ENCODE measurements at regions not wholly inside any gene's neighbourhood (a gene's known extent, or its start where the extent isn't known, plus 50 kb on each side); places are given as distances from the start of the nearest gene placed in this dataset.

- H3K27ac ChIP-seq, result no peak overlapping the region
- peak; percentile 75 for DNase-seq (ENCODE audit: low read depth, low spot score)
Measured at GRCh38 chr15:88385078-88385700, 82.0 kb downstream of the MRPL46 start.

GRCh38 chr15:88383354-88383753 lies 83.8 kb downstream of the MRPL46 start:
- no peak overlapping the region for H3K27ac ChIP-seq
- DNase-seq (ENCODE audit: low read depth, low spot score), result no peak

DNA sequence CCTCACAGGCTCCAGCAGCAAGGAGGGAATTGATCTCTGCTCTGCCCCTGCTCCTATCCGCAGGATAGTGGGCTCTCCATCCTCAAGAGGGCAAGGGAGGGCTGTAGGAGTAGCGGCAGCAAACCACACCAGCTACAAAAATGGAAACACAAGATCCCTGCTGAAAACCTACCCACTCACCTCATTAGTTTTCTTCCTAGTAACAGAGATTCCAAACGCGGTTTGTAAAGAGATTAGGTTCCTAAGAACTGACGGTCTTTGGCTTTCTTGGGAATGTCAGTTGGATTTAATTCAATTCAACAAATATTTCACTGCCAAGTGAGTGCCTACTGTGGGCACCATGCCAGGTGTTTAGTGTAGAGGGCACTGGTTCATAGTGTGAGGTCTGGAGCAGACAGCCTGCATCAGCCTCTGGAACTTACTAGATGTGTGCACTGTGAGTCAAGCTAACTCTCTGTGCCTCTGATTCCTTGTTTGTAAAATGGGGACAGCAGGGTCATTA lies 84.7 kb downstream of the MRPL46 start:
- no peak for DNase-seq (ENCODE audit: low read depth, low spot score)
- H3K27ac ChIP-seq, result no peak overlapping the region

GRCh38 chr15:88378188-88378637 lies 89.0 kb downstream of the MRPL46 start:
- no peak for DNase-seq (ENCODE audit: low read depth, low spot score)
- H3K27ac ChIP-seq, result no peak overlapping the region

- H3K27ac ChIP-seq, result no peak overlapping the region
- no peak for DNase-seq (ENCODE audit: low read depth, low spot score)
Measured at GRCh38 chr15:88377509-88377908, 89.7 kb downstream of the MRPL46 start.

GRCh38 chr15:88376574-88377174 lies 90.5 kb downstream of the MRPL46 start:
- DNase-seq (ENCODE audit: low read depth, low spot score), result no peak
- H3K27ac ChIP-seq, result no peak overlapping the region

GRCh38 chr15:88375234-88375927 lies 91.8 kb downstream of the MRPL46 start:
- H3K27ac ChIP-seq, result peak overlapping the region; percentile 20
- DNase-seq (ENCODE audit: low read depth, low spot score), result no peak

- DNase-seq (ENCODE audit: low read depth, low spot score), result no peak
- H3K27ac ChIP-seq, result no peak overlapping the region
Measured at GRCh38 chr15:88365124-88365523, 102.1 kb downstream of the MRPL46 start.

DNA sequence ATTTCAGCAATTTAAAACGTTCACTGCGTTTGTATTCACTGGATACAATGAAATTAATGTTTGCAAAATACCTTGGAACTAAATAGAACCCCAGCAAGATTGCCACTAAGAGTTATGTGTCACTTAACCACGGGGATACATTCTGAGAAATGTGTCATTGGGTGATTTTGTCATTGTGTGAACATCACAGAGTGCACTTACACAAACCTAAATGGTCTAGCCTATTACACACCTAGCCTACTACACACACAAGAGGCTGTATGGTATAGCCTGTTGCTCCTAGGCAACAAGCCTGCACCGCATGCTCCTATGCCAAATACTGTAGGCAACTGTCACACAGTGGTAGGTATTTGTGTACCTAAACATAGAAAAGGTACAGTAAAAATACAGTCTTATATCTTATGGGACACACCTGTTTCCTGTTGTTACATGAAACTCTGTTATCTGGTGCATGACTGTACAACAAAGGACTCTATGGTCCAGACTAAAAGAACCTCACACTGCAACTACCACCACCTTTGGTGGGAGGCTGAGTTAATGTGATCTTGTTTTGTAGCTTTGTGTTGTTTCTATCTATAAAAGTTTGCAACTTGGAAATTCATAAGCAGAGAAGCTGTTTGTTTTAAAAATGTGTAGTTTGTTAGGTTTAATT lies 92.2 kb upstream of the NTRK3 start:
- no peak for DNase-seq (ENCODE audit: low read depth, low spot score)
- no peak overlapping the region for H3K27ac ChIP-seq

- no peak overlapping the region for H3K27ac ChIP-seq
- no peak for DNase-seq (ENCODE audit: low read depth, low spot score)
Measured at GRCh38 chr15:88345962-88346361, 89.4 kb upstream of the NTRK3 start.

DNA sequence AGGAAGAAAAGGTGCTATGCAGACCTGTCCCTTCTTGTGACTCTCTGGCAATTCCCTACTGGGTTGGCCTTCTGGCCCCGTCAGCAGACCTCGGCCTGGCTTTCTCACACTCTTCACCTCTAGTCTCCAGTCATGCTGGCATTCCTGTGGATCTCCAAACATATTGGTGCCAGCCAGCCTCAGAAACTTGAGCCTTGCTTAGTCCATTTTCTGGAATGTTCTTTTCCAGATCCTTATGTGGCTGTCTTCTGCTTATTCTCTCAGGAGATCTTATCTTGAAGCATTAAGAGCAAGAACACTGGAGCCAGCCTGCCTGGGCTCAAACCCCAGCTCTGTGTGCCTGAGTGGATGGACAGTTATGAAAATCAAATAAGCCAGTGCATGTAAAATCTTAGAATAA lies 88.2 kb upstream of the NTRK3 start:
- DNase-seq (ENCODE audit: low read depth, low spot score), result no peak
- H3K27ac ChIP-seq, result no peak overlapping the region

GRCh38 chr15:88342666-88343065 lies 86.1 kb upstream of the NTRK3 start:
- no peak for DNase-seq (ENCODE audit: low read depth, low spot score)
- no peak overlapping the region for H3K27ac ChIP-seq

DNA sequence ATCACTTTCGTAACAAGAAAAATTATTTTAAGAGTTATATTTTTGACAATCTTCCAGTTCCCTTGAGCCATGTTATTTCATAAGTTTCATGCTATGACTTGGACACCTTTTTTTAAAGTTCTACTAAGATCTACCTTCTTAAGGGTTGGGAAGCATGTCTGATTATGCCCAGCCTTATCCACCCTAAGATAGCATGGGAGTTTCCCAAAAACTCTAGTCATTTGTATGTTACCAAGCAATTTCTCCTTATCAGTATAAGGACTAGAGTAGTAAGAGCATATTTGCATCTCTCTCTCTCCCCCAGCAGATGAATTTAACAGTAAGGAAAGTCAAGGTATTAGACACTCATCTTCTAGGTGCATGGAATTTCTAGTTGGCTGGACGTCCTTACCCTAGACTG lies 85.1 kb upstream of the NTRK3 start:
- DNase-seq (ENCODE audit: low read depth, low spot score), result no peak
- H3K27ac ChIP-seq, result no peak overlapping the region

DNA sequence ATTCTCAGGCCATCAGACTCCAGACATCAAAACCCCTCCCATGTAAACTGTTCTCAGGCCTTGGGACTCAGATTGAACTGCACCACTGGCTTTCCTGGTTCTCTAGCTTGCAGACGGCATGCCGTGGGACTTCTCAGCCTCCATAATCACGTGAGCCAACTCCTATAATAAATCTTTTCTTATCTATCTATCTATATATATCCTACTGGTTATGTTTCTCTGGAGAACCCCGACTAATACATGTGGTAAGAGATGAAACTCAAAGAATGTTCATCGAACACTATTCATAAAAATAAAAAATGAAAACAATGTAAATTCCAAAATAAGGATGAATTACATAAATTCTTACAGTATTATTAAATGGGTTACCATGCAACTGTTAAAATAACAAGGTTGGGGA lies 84.5 kb upstream of the NTRK3 start:
- no peak overlapping the region for H3K27ac ChIP-seq
- no peak for DNase-seq (ENCODE audit: low read depth, low spot score)

- DNase-seq (ENCODE audit: low read depth, low spot score), result no peak
- H3K27ac ChIP-seq, result no peak overlapping the region
Measured at GRCh38 chr15:88337993-88338392, 81.5 kb upstream of the NTRK3 start.

GRCh38 chr15:88335074-88335473 lies 78.5 kb upstream of the NTRK3 start:
- DNase-seq (ENCODE audit: low read depth, low spot score), result no peak
- H3K27ac ChIP-seq, result no peak overlapping the region

DNA sequence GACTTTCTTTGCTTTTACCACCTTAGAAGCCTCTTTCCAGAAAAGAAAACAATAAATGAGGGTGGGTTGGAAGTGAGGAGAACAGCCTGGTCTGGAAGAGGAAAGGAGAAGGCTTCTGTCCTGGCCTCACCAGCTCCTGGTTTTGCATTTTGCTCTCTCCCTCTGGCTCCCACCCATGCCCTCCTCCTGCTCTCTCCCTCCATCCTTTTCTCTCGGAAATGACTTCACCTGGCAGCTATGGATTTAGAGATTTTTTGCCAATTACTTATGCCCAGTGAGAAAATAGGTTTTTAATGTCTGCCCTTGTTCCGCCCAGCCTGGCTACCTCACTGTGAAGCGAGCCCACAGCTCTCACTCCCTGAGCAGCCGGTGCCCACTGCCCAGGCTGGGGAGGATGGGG lies 77.9 kb upstream of the NTRK3 start:
- DNase-seq (ENCODE audit: low read depth, low spot score), result no peak
- H3K27ac ChIP-seq, result no peak overlapping the region

- DNase-seq (ENCODE audit: low read depth, low spot score), result no peak
Measured at GRCh38 chr15:88331291-88331690, 74.8 kb upstream of the NTRK3 start.

GRCh38 chr15:88326924-88327323 lies 70.4 kb upstream of the NTRK3 start:
- no peak overlapping the region for H3K27ac ChIP-seq
- DNase-seq (ENCODE audit: low read depth, low spot score), result no peak

More at GRCh38 chr15:88331291-88331690, 74.8 kb upstream of the NTRK3 start:
- H3K27ac ChIP-seq, result no peak overlapping the region

- H3K27ac ChIP-seq, result no peak overlapping the region
- no peak for DNase-seq (ENCODE audit: low read depth, low spot score)
Measured at GRCh38 chr15:88324741-88325065, 68.2 kb upstream of the NTRK3 start.
